ENCODE measurements at regions not wholly inside any gene's neighbourhood (a gene's known extent, or its start where the extent isn't known, plus 50 kb on each side); places are given as distances from the start of the nearest gene placed in this dataset.

GRCh38 chr1:245052258-245052657 lies 102.5 kb upstream of the KIF26B start:
- H3K27me3 ChIP-seq (ENCODE audit: insufficient read depth, low read depth, low read length), result no peaks in the 10 kb centered on the region
- H3K9me2 ChIP-seq (ENCODE audit: insufficient read depth, low read length), result no peaks in the 10 kb centered on the region
- no peaks in the 10 kb centered on the region for H3K9me3 ChIP-seq (ENCODE audit: low read length)
- H3K27ac ChIP-seq (ENCODE audit: low read length), result no peak overlapping the region
- H3K9ac ChIP-seq (ENCODE audit: low read length), result no peak overlapping the region
- H2AFZ ChIP-seq (ENCODE audit: low read depth, low read length), result no peak overlapping the region
- H3F3A ChIP-seq (ENCODE audit: insufficient read depth, low read length, poor library complexity, severe bottlenecking), result no peaks in the 10 kb centered on the region
- TF ChIP-seq MXI1 (conservative IDR thresholded peaks at IDR 0.05; ENCODE audit: poor library complexity, severe bottlenecking), result no peak
- TF ChIP-seq EZH2 (IDR thresholded peaks at IDR 0.05; ENCODE audit: borderline replicate concordance, insufficient read depth, low read length, poor library complexity, severe bottlenecking), result no peak
- TF ChIP-seq RAD21 (conservative IDR thresholded peaks at IDR 0.05), result no peak
- no peak for TF ChIP-seq SMC3 (conservative IDR thresholded peaks at IDR 0.05; ENCODE audit: poor library complexity)
- H3K4me2 ChIP-seq (ENCODE audit: low read length), result no peak overlapping the region
- no peaks in the 10 kb centered on the region for H4K20me1 ChIP-seq (ENCODE audit: insufficient read depth)
- no peak overlapping the region for H3K4me3 ChIP-seq (ENCODE audit: low read length)
- H3K79me2 ChIP-seq (replicated peaks; ENCODE audit: insufficient read depth, low read length), result no peaks in the 10 kb centered on the region
- H3K36me3 ChIP-seq (ENCODE audit: insufficient read depth, low read length), result no peaks in the 10 kb centered on the region

GRCh38 chr1:245051349-245052221 lies 103.2 kb upstream of the KIF26B start:
- H3K27ac ChIP-seq (ENCODE audit: low read length), result no peak overlapping the region
- H3K9me3 ChIP-seq (ENCODE audit: low read length), result no peaks in the 10 kb centered on the region
- no peak overlapping the region for H2AFZ ChIP-seq (ENCODE audit: low read depth, low read length)
- no peaks in the 10 kb centered on the region for H3K27me3 ChIP-seq (ENCODE audit: insufficient read depth, low read depth, low read length)
- H3K9ac ChIP-seq (ENCODE audit: low read length), result no peak overlapping the region
- no peaks in the 10 kb centered on the region for H3F3A ChIP-seq (ENCODE audit: insufficient read depth, low read length, poor library complexity, severe bottlenecking)
- TF ChIP-seq EP300 (conservative IDR thresholded peaks at IDR 0.05; ENCODE audit: poor library complexity, severe bottlenecking), result no peak
- TF ChIP-seq, protein P1, sequence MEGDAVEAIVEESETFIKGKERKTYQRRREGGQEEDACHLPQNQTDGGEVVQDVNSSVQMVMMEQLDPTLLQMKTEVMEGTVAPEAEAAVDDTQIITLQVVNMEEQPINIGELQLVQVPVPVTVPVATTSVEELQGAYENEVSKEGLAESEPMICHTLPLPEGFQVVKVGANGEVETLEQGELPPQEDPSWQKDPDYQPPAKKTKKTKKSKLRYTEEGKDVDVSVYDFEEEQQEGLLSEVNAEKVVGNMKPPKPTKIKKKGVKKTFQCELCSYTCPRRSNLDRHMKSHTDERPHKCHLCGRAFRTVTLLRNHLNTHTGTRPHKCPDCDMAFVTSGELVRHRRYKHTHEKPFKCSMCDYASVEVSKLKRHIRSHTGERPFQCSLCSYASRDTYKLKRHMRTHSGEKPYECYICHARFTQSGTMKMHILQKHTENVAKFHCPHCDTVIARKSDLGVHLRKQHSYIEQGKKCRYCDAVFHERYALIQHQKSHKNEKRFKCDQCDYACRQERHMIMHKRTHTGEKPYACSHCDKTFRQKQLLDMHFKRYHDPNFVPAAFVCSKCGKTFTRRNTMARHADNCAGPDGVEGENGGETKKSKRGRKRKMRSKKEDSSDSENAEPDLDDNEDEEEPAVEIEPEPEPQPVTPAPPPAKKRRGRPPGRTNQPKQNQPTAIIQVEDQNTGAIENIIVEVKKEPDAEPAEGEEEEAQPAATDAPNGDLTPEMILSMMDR (IDR thresholded peaks at IDR 0.05; ENCODE audit: poor library complexity, severe bottlenecking), result no peak
- TF ChIP-seq EZH2 (IDR thresholded peaks at IDR 0.05; ENCODE audit: borderline replicate concordance, insufficient read depth, low read length, poor library complexity, severe bottlenecking), result no peak
- no peak for TF ChIP-seq RAD21 (conservative IDR thresholded peaks at IDR 0.05)
- no peak for TF ChIP-seq MXI1 (conservative IDR thresholded peaks at IDR 0.05; ENCODE audit: poor library complexity, severe bottlenecking)
- no peaks in the 10 kb centered on the region for H3K9me2 ChIP-seq (ENCODE audit: insufficient read depth, low read length)
- no peaks in the 10 kb centered on the region for H3K79me2 ChIP-seq (replicated peaks; ENCODE audit: insufficient read depth, low read length)
- no peak overlapping the region for H3K4me3 ChIP-seq (ENCODE audit: low read length)
- no peaks in the 10 kb centered on the region for H3K36me3 ChIP-seq (ENCODE audit: insufficient read depth, low read length)
- H3K4me2 ChIP-seq (ENCODE audit: low read length), result no peak overlapping the region
- H4K20me1 ChIP-seq (ENCODE audit: insufficient read depth), result no peaks in the 10 kb centered on the region

DNA sequence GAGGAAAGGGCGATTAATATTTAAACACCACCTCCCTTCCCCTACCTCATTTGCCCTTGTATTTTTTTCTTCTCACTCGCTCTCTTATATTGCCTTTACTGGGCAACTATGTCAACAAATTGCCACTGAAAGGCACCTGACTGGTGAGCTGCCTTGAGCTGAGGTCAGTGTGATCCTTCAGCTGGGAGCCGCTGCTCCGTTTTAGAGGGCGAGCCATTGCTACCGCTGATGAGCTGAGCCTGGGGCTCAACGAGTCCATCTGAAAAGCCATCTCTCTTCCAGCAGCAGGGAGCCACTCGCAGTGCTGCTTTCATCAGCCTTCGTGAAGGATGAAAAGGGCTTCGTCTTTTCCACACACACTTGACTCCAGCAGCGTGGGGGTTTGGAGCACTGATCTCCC lies 108.0 kb upstream of the KIF26B start:
- Histone ChIP-seq H3K4me3 (ENCODE audit: low read length) (no peak overlapping the region), H3F3A (ENCODE audit: insufficient read depth, low read length, poor library complexity, severe bottlenecking) (no peaks in the 10 kb centered on the region), H3K27ac (ENCODE audit: low read length) (no peak overlapping the region)

More for the DNA sequence above, 108.0 kb upstream of the KIF26B start:
- Histone ChIP-seq H4K20me1 (ENCODE audit: insufficient read depth) (no peaks in the 10 kb centered on the region), H3K36me3 (ENCODE audit: insufficient read depth, low read length) (no peaks in the 10 kb centered on the region), H3K79me2 (replicated peaks; ENCODE audit: insufficient read depth, low read length) (no peaks in the 10 kb centered on the region), H3K27me3 (ENCODE audit: insufficient read depth, low read depth, low read length) (no peaks in the 10 kb centered on the region), H3K9me2 (ENCODE audit: insufficient read depth, low read length) (no peaks in the 10 kb centered on the region), H2AFZ (ENCODE audit: low read depth, low read length) (no peak overlapping the region), H3K9me3 (ENCODE audit: low read length) (no peaks in the 10 kb centered on the region), H3K4me2 (ENCODE audit: low read length) (no peak overlapping the region), H3K9ac (ENCODE audit: low read length) (no peak overlapping the region)
- TF ChIP-seq MXI1 (conservative IDR thresholded peaks at IDR 0.05; ENCODE audit: poor library complexity, severe bottlenecking), result no peak
- TF ChIP-seq EZH2 (IDR thresholded peaks at IDR 0.05; ENCODE audit: borderline replicate concordance, insufficient read depth, low read length, poor library complexity, severe bottlenecking), result no peak
- no peak for TF ChIP-seq RAD21 (conservative IDR thresholded peaks at IDR 0.05)
- no peak for TF ChIP-seq REST (IDR thresholded peaks at IDR 0.05; ENCODE audit: borderline replicate concordance)
- TF ChIP-seq, protein P1 (IDR thresholded peaks at IDR 0.05; ENCODE audit: poor library complexity, severe bottlenecking), result no peak
- no peak for TF ChIP-seq TAF1 (IDR thresholded peaks at IDR 0.05; ENCODE audit: low read depth)
- TF ChIP-seq POLR2AphosphoS5 (IDR thresholded peaks at IDR 0.05), result no peak
- TF ChIP-seq SMC3 (conservative IDR thresholded peaks at IDR 0.05; ENCODE audit: poor library complexity), result no peak
- TF ChIP-seq EP300 (conservative IDR thresholded peaks at IDR 0.05; ENCODE audit: poor library complexity, severe bottlenecking), result no peak

Data from neural cell (in vitro differentiated cells).